C1 segment of cervical spinal cord (tissue), 14 donors: ENCODE measurements at regions not wholly inside any gene's neighbourhood (a gene's known extent, or its start where the extent isn't known, plus 50 kb on each side); places are given as distances from the start of the nearest gene placed in this dataset.

Experiments used
- DNase-seq, 14 donors: peaks; one replicate each; lab custom pipeline; 2025; lab: John Stamatoyannopoulos, UW

DNA sequence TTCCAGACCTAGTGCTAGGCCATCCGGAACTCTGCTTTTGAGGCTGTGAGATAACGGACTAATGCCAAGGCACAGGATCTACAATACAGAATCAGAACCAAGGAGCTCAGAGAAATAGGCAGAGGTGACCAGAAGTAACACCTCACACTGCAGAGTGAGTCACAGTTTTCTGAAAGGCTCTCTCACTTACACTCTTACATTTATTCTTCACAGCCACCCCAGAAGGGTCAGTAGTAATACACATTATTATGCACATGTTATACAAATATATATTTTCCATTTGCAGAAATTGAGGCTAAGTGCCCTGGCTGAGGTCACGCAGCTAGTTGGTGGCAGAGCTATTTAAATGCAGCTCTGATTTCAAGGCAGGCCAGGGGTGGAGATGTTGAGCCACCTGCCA, 542.5 kb downstream of the OMA1 start:
- DNase-seq, result no peak

DNA sequence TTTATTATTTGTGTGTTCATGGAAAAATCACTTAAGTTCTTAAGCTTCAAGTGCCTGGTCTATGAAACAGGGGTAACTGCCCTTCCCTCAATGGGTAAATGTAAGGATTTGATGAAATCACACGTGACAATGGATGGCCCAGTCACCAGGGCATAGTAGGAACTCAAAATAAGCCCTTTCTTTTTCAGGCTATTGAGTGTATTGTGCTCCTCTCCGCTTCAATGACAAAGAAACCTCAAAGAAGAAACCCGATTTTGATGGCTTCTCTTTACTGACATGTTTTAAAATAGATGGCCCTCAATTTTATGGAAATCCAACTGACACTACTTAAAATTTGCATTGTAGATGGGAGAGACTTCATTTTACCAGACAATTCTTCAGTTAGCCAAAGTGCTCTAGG, 543.5 kb downstream of the OMA1 start:
- no peak for DNase-seq

GRCh38 chr1:58000821-58001220, 545.7 kb downstream of the OMA1 start:
- DNase-seq, result no peak

GRCh38 chr1:58000116-58000515, 546.4 kb downstream of the OMA1 start:
- DNase-seq, result no peak

- no peak for DNase-seq
These were observed 550.1 kb downstream of the OMA1 start for GRCh38 chr1:57996400-57996799.

- peak in 2 of 14 donors; percentile 2 to 53 for DNase-seq
These were observed 555.2 kb downstream of the OMA1 start for GRCh38 chr1:57991289-57991688.

DNA sequence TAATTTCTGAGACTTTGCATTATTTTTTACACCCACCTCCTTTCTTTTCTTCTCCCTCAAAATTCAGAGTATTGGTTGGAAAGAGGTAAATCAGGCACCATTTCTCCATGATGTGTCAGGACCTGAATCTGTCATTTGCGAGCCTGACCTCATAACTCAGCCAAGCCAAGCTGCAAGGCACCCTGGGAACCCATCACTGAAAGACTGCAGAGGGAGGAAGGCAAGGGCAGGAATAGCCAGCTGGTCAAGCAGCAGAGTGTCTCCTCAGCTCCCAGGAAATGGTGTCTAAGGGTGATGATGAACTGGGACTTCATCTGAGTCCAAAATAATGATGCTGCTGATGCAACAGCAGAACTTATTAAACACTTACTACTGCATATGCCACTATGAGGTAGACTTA, 556.6 kb downstream of the OMA1 start:
- no peak for DNase-seq

DNA sequence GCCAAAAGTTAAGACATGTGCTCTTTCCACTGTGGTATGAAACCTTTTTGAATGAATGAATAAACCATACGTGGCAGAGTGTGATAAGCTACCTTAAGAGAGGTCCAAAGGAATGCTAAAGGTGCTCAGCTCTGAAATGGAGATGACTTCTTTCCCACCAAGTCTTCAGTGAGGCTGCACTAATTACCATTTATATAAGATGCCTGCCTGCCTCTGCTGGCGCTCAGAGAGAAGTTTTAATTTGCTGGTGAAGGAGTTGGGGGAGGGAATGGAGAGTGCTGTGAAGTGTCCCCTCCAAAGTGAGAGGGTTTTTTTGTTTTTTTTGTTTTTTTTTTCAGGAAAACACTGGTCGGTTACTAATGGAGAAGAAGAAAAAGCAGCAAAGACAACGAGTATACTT, 559.0 kb downstream of the OMA1 start:
- DNase-seq, result no peak

DNA sequence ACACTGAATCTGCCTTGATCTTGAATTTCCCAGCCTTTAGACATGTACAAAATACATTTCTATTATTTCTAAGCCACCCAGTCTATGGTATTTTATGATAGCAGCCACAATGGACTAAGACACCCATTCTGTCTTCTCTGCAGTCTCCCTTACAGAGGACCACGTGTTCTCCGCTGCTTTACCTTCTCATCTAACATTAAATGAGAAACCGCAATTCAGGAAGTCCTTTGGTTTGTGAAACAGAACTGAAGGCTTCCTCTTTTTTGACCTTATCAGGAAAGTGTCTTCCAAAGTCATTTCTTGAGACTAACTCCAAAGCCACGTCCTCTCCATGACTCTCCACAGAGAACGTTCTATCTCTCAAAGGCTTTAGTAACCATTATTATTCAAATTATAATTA, 560.1 kb downstream of the OMA1 start:
- DNase-seq, result no peak

DNA sequence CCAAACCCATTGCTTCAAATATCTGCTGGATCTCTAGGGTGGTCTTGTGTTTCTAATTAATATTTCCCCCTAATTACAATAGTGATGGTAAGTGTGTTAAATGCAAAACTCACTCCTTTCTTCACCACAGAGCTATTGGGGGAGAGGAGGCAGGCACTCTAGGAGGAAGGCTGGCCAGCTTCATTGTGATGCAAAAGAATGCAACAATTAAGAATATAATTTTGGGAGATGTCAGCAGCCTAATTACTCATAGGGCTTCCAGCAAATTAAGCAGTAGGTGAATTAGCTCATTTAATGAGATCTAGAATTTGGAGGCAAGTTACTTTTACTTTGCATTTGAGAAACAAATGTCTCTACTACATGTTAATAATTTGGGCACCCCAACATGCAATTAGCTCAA, 560.4 kb upstream of the DAB1 start:
- DNase-seq, result no peak

DNA sequence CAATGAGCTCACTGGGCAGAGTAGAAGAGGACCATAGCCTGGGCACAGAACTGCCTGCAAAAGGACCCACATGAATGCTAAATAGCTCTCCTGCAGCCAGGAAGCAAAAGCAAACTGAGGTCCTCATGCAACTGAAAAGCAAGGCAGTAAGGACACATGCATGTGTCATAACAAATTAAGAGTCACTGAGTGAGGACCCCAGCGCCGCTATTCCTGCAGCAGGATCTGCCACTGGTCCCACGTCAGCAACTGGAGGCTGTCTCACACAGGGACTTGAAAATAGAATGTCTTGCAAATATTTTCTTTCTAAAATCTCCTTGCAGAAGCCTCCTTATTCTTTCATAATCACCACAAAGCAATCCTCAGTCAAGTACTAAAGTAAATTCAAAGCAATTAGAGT, 559.6 kb upstream of the DAB1 start:
- peak in 1 of 14 donors; percentile 3 for DNase-seq

DNA sequence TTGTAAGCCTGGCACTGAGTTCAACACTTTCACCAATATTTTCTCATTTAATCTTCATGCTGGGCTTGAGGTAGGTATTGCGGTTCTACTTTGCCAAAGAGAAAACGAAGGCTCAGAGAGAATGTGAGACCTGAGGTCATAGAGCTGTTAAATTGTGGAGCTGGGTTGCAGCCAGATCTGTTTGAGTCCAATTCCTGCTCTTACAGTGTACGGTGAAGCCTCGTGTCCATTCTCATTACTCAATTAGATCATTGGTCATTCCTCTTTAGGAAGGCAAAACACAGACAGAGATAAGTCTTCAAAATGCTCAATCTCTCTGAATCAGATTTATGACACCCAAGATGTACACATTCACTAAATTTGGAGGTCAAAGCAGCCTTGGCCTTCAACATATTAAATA, 559.0 kb upstream of the DAB1 start:
- no peak for DNase-seq

DNA sequence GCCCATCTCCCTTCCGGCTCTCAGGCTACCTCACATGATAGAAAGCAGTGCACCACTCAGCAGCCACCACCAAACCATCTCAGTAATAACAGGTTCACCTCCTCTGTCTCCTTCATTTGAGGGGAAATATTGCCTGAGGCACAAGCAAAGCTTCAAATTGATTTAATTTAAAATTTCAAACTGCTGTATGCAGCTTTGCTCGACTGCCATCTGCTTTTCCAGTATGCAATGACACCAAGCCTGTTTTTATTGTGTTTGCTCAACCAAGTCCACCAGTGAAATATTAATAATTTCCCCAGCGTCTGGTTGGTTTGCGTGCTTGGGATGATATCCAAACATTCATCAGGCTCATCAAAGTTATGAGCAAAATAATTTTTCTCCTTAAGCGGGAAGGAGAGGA, 552.4 kb upstream of the DAB1 start:
- DNase-seq, result no peak

DNA sequence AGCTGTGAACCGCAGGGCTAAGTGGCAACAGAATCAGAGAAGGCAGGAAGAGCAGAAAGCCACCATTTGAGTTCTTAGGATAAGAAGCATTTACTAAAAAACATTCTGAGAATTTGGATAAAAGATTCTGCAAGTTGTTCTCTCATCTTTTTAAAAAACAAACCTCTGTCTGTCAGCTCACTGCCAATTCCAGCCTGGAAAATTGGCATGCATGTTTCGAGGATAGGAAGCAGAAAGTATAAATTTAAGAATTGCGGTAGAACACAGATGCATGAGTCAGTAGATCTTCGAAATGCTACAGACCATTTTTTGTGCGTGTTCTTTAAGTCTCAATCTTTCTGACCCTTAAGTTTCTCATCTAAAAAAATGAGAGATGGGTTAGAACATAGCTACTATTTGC, 544.5 kb upstream of the DAB1 start:
- DNase-seq, result no peak

GRCh38 chr1:57966751-57967406, 543.0 kb upstream of the DAB1 start:
- no peak for DNase-seq

- no peak for DNase-seq
These were observed 542.5 kb upstream of the DAB1 start for GRCh38 chr1:57966340-57966739.

DNA sequence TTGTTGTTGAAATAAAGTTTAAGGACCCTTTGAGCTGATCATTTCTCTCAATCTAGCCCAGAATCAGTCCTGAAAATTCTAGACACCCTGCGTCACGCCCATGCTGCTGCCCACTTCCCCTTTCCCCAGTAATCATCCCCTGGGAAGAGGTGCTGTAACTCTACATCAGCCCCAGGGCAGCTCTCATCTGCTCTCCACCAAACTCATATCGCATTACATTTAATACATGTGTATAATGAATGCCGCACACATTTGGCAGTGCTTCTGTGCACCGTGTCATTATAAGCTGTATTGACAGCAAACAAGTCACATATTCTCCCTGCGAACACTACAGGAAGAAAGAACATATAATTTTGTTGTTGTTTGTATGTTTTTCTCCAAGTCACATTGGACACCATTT, 539.7 kb upstream of the DAB1 start:
- DNase-seq, result no peak

- peak in 7 of 14 donors; percentile 2 to 96 (median 19) for DNase-seq
These were observed 535.8 kb upstream of the DAB1 start for GRCh38 chr1:57959531-57960241.

DNA sequence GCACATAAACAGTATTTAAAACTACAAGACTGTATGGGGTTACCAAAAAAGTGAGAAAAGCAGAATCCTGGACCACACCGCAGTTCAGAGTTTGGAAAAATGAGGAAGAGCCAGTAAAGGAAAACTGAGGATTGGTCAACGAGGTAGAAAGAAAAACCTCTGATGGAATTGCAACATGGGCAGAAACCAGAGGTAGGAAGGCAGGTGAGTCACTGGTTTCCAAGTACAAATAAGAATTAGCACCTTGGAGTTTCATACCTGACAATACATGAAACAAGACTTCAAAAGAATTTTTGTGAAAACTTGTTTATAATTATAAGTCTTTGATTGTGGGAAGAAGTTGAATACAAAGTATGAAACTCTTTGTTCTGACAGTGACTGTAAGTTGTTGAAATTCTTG, 533.7 kb upstream of the DAB1 start:
- DNase-seq, result no peak

DNA sequence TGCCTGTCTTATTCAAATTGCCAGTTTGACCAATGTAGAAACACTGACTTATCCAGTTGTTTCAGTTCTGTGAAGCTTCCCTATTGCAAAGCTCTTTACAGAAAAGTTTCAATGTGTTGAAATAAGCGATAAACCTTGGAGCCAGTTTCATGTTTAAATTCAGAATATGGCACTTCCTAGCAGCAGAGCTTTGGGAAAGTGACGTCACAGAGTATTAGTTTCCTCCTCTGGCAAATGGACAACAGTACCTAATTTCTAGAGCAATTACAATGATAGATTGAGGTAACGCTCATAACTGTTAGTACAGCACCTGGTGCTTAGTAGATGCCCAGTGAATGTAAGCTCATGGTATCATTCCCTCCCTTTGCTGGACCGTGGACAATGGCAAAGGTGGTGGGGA, 527.5 kb upstream of the DAB1 start:
- no peak for DNase-seq

DNA sequence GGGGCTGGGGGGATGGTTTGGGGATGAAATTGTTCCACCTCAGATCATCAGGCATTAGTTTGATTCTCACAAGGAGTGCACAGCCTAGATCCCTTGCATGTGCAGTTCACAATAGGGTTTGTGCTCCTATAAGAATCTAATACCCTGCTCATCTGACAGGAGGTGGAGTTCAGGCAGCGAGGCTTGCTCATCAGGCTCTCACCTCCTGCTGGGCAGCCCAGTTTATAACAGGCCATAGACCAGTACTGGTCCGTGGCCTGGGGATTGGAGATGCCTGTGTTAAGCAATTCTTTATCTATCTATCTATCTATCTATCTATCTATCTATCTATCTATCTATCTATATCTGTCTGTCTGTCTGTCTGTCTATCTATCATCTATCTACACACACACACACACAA, 525.3 kb upstream of the DAB1 start:
- no peak for DNase-seq

- DNase-seq, result no peak
These were observed 523.6 kb upstream of the DAB1 start for GRCh38 chr1:57947471-57947870.

GRCh38 chr1:57945045-57945444, 521.2 kb upstream of the DAB1 start:
- DNase-seq, result no peak

DNA sequence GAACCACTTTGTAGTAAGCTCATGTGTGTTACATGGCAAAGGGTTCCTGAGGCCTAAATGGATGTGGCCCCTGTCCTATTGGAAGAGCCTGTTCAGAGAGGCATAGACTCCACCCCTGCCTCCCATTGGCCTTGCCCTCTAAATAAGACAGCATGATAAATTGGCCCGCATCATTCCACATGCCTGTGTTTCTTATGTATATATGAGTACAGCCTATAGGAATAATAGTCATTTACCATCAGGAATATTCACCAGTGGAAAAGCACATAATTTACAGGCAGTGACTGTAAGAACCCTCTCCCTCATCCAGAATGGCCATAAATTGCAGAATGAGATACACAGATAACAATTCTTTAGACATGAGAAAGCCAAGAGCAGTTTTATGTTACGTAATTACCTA, 519.5 kb upstream of the DAB1 start:
- no peak for DNase-seq
